Activated CD4-positive, alpha-beta T cell treated with anti-CD3 and anti-CD28 coated beads, Interleukin-2, amount 10 ng/mL, durations not matched to agents 7 days and 5 days (primary cell): ENCODE measurements at regions not wholly inside any gene's neighbourhood (a gene's known extent, or its start where the extent isn't known, plus 50 kb on each side); places are given as distances from the start of the nearest gene placed in this dataset.
"Not testable (repeated sequence)": the region's sequence is repeated elsewhere in the genome, so short reads cannot be mapped to it uniquely, and the experiment has no call there.

Experiments
- CTCF ChIA-PET: fragments of 350-600 bp; sonication (Branson Sonifier 250); formaldehyde crosslinking; loops from one replicate; lab custom pipeline; 2021; ENCODE audit warnings: antibody characterized with exemption; lab: Charles Lee
- POLR2A ChIA-PET: fragments of 350-600 bp; sonication (Branson Sonifier 250); formaldehyde crosslinking; loops from one replicate; lab custom pipeline; 2021; ENCODE audit warnings: antibody characterized with exemption; lab: Charles Lee
- DNase-seq: peaks from one replicate; pipeline ENCODE4 v3.0.0-alpha.2; 2020
- H3K27ac Mint-ChIP-seq: one replicate; pipeline ENCODE4 v1.8.0; 2021; ENCODE audit warnings: mild to moderate bottlenecking, moderate library complexity, mixed read lengths
- H3K27me3 Mint-ChIP-seq: one replicate; pipeline ENCODE4 v1.8.0; 2021; ENCODE audit warnings: mixed read lengths
- H3K36me3 Mint-ChIP-seq: one replicate; pipeline ENCODE4 v1.8.0; 2021; ENCODE audit warnings: low read depth, mixed read lengths
- H3K4me1 Mint-ChIP-seq: one replicate; pipeline ENCODE4 v1.8.0; 2021; ENCODE audit warnings: mixed read lengths
- H3K4me3 Mint-ChIP-seq: one replicate; pipeline ENCODE4 v1.8.0; 2021; ENCODE audit warnings: mild to moderate bottlenecking, moderate library complexity, mixed read lengths
- H3K9me3 Mint-ChIP-seq: one replicate; pipeline ENCODE4 v1.8.0; 2021; ENCODE audit warnings: mixed read lengths

GRCh38 chr13:83496501-83496900 lies 385.8 kb downstream of the SLITRK1 start:
- Mint-ChIP-seq H3K36me3 (no peaks in the 10 kb centered on the region), H3K4me3 (no peak overlapping the region), H3K27ac (no peak overlapping the region), H3K27me3 (no peaks in the 10 kb centered on the region), H3K4me1 (no peaks in the 10 kb centered on the region), H3K9me3 (no peaks in the 10 kb centered on the region)
- no peak for DNase-seq
- POLR2A ChIA-PET = no interaction called here
- CTCF ChIA-PET = no interaction called here

- no peak overlapping the region for H3K4me3 Mint-ChIP-seq
- H3K4me1 Mint-ChIP-seq = no peaks in the 10 kb centered on the region
- H3K27me3 Mint-ChIP-seq = no peaks in the 10 kb centered on the region
- H3K36me3 Mint-ChIP-seq = no peaks in the 10 kb centered on the region
- no peak for DNase-seq
- H3K27ac Mint-ChIP-seq = no peak overlapping the region
- H3K9me3 Mint-ChIP-seq = no peaks in the 10 kb centered on the region
- ChIA-PET POLR2A (no interaction called here), CTCF (no interaction called here)
Measured at GRCh38 chr13:83485101-83485500, 397.2 kb downstream of the SLITRK1 start.

GRCh38 chr13:83471011-83471410 lies 411.3 kb downstream of the SLITRK1 start:
- H3K27me3 Mint-ChIP-seq = no peaks in the 10 kb centered on the region
- ChIA-PET CTCF (no interaction called here), POLR2A (no interaction called here)
- H3K27ac Mint-ChIP-seq = no peak overlapping the region
- no peaks in the 10 kb centered on the region for H3K4me1 Mint-ChIP-seq
- H3K4me3 Mint-ChIP-seq = no peak overlapping the region
- H3K36me3 Mint-ChIP-seq = no peaks in the 10 kb centered on the region
- H3K9me3 Mint-ChIP-seq = peaks cover 5% of the 10 kb centered on the region
- DNase-seq = no peak

GRCh38 chr13:83470133-83470797 lies 412.0 kb downstream of the SLITRK1 start:
- ChIA-PET POLR2A (no interaction called here), CTCF (no interaction called here)
- Mint-ChIP-seq H3K27me3 (no peaks in the 10 kb centered on the region), H3K4me1 (no peaks in the 10 kb centered on the region), H3K4me3 (no peak overlapping the region), H3K27ac (no peak overlapping the region), H3K9me3 (peaks cover 6% of the 10 kb centered on the region), H3K36me3 (no peaks in the 10 kb centered on the region)
- no peak for DNase-seq

GRCh38 chr13:83453723-83454122 lies 428.6 kb downstream of the SLITRK1 start:
- no peaks in the 10 kb centered on the region for H3K36me3 Mint-ChIP-seq
- no peaks in the 10 kb centered on the region for H3K27me3 Mint-ChIP-seq
- no peak for DNase-seq
- H3K27ac Mint-ChIP-seq = no peak overlapping the region
- ChIA-PET POLR2A (no interaction called here), CTCF (no interaction called here)
- peaks cover 4% of the 10 kb centered on the region for H3K9me3 Mint-ChIP-seq
- H3K4me3 Mint-ChIP-seq = no peak overlapping the region
- no peaks in the 10 kb centered on the region for H3K4me1 Mint-ChIP-seq

- DNase-seq = no peak
- H3K9me3 Mint-ChIP-seq = peaks cover 4% of the 10 kb centered on the region
- POLR2A ChIA-PET = no interaction called here
- CTCF ChIA-PET = no interaction called here
- no peaks in the 10 kb centered on the region for H3K27me3 Mint-ChIP-seq
- no peak overlapping the region for H3K4me3 Mint-ChIP-seq
- H3K36me3 Mint-ChIP-seq = no peaks in the 10 kb centered on the region
- no peak overlapping the region for H3K27ac Mint-ChIP-seq
- H3K4me1 Mint-ChIP-seq = no peaks in the 10 kb centered on the region
Measured at GRCh38 chr13:83453300-83453699, 429.0 kb downstream of the SLITRK1 start.

GRCh38 chr13:83452292-83452950 lies 429.9 kb downstream of the SLITRK1 start:
- Mint-ChIP-seq H3K4me3 (no peak overlapping the region), H3K27ac (no peak overlapping the region), H3K4me1 (no peaks in the 10 kb centered on the region), H3K27me3 (no peaks in the 10 kb centered on the region), H3K36me3 (no peaks in the 10 kb centered on the region), H3K9me3 (peaks cover 4% of the 10 kb centered on the region)
- ChIA-PET CTCF (no interaction called here), POLR2A (no interaction called here)
- DNase-seq = no peak

- Mint-ChIP-seq H3K9me3 (peaks cover 5% of the 10 kb centered on the region), H3K36me3 (no peaks in the 10 kb centered on the region), H3K4me1 (no peaks in the 10 kb centered on the region), H3K4me3 (no peak overlapping the region), H3K27ac (no peak overlapping the region), H3K27me3 (no peaks in the 10 kb centered on the region)
- CTCF ChIA-PET = no interaction called here
- POLR2A ChIA-PET = no interaction called here
- DNase-seq = no peak
Measured at GRCh38 chr13:83450591-83450990, 431.7 kb downstream of the SLITRK1 start.

- no peak overlapping the region for H3K4me3 Mint-ChIP-seq
- H3K9me3 Mint-ChIP-seq = peaks cover 9% of the 10 kb centered on the region
- H3K4me1 Mint-ChIP-seq = no peaks in the 10 kb centered on the region
- ChIA-PET POLR2A (no interaction called here), CTCF (no interaction called here)
- no peak overlapping the region for H3K27ac Mint-ChIP-seq
- no peaks in the 10 kb centered on the region for H3K36me3 Mint-ChIP-seq
- no peaks in the 10 kb centered on the region for H3K27me3 Mint-ChIP-seq
- DNase-seq = no peak
Measured at GRCh38 chr13:83449668-83450395, 432.4 kb downstream of the SLITRK1 start.

GRCh38 chr13:83440465-83440864 lies 441.8 kb downstream of the SLITRK1 start:
- H3K36me3 Mint-ChIP-seq = no peaks in the 10 kb centered on the region
- DNase-seq = no peak
- no peak overlapping the region for H3K27ac Mint-ChIP-seq
- POLR2A ChIA-PET = no interaction called here
- no peaks in the 10 kb centered on the region for H3K4me1 Mint-ChIP-seq
- peaks cover 17% of the 10 kb centered on the region for H3K9me3 Mint-ChIP-seq
- CTCF ChIA-PET = no interaction called here
- no peaks in the 10 kb centered on the region for H3K27me3 Mint-ChIP-seq
- H3K4me3 Mint-ChIP-seq = no peak overlapping the region

- H3K4me3 Mint-ChIP-seq, H3K27me3 Mint-ChIP-seq, H3K27ac Mint-ChIP-seq, H3K36me3 Mint-ChIP-seq, DNase-seq, POLR2A ChIA-PET, H3K4me1 Mint-ChIP-seq, CTCF ChIA-PET: not testable (repeated sequence)
- peaks cover 13% of the 10 kb centered on the region for H3K9me3 Mint-ChIP-seq
Measured at GRCh38 chr13:83439464-83439863, 442.8 kb downstream of the SLITRK1 start.

- no peaks in the 10 kb centered on the region for H3K4me1 Mint-ChIP-seq
- H3K27ac Mint-ChIP-seq = no peak overlapping the region
- H3K9me3 Mint-ChIP-seq = no peaks in the 10 kb centered on the region
- no peaks in the 10 kb centered on the region for H3K27me3 Mint-ChIP-seq
- ChIA-PET POLR2A (no interaction called here), CTCF (no interaction called here)
- DNase-seq = no peak
- no peak overlapping the region for H3K4me3 Mint-ChIP-seq
- H3K36me3 Mint-ChIP-seq = no peaks in the 10 kb centered on the region
Measured at GRCh38 chr13:83423861-83424260, 458.4 kb downstream of the SLITRK1 start.

GRCh38 chr13:83423381-83423780 lies 458.9 kb downstream of the SLITRK1 start:
- Mint-ChIP-seq H3K4me1 (no peaks in the 10 kb centered on the region), H3K27me3 (no peaks in the 10 kb centered on the region), H3K4me3 (no peak overlapping the region), H3K27ac (no peak overlapping the region), H3K36me3 (no peaks in the 10 kb centered on the region), H3K9me3 (no peaks in the 10 kb centered on the region)
- CTCF ChIA-PET = no interaction called here
- DNase-seq = no peak
- POLR2A ChIA-PET = no interaction called here
